Mammary epithelial cell (primary cell): ENCODE measurements at regions not wholly inside any gene's neighbourhood (a gene's known extent, or its start where the extent isn't known, plus 50 kb on each side); places are given as distances from the start of the nearest gene placed in this dataset.

Experiments
- CTCF ChIP-seq, 2 donors: IDR thresholded peaks in 1 of 2; conservative IDR thresholded peaks in 1 of 2; 2 replicates each; pipeline ENCODE4 v1.5.1; 2011 to 2012; ENCODE audit warnings: inconsistent platforms in 2 of 2, low read length in 2 of 2, mild to moderate bottlenecking in 2 of 2, control low read depth in 1 of 2, low read depth in 1 of 2; ENCODE audit not compliant: insufficient read depth in 1 of 2; ENCODE audit errors: extremely low read depth in 1 of 2
- EZH2 ChIP-seq: IDR thresholded peaks from 2 replicates; pipeline ENCODE4 v1.6.1; 2012; ENCODE audit warnings: low read length, inconsistent platforms, borderline replicate concordance

- TF ChIP-seq CTCF (conservative IDR thresholded peaks at IDR 0.05 in 1 of 2, IDR thresholded peaks at IDR 0.05 in 1 of 2; ENCODE audit: extremely low read depth in 1 of 2, insufficient read depth in 1 of 2, low read depth in 1 of 2, low read length in 2 of 2) (no peak), EZH2 (no peak)
Measured at GRCh38 chr11:25271301-25271700, 774.4 kb downstream of the LUZP2 start.
